ENCODE measurements at regions not wholly inside any gene's neighbourhood (a gene's known extent, or its start where the extent isn't known, plus 50 kb on each side); places are given as distances from the start of the nearest gene placed in this dataset.
"Not testable (repeated sequence)": the region's sequence is repeated elsewhere in the genome, so short reads cannot be mapped to it uniquely, and the experiment has no call there.

DNA sequence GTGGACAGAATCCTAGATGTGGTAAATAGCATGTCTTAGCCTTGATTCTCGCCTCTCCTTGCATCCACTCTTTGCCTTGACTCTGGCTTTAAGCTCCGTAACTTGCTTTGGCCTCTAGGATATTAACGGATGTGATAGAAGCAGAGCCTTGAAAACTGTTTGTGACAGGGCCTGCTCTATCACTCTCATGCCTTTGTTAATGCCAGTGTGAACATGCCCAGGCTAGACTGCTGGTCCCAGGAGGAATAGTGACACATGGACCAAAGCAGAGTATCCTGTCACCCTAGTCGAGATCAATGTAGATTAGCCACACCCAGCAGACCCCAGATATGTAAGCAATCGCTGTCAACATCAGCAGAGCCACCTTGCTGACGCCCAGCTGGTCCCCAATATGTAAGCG, 109.9 kb upstream of the C9orf72 start:
- POLR2A ChIA-PET = no interaction called here
- DNase-seq = no peak
- Mint-ChIP-seq H3K27ac (no peak overlapping the region), H3K27me3 (peaks cover 0 to 16% (median 6%) of the 10 kb centered on the region in 5 donors), H3K36me3 (no peaks in the 10 kb centered on the region), H3K9me3 (no peaks in the 10 kb centered on the region), H3K4me3 (no peak overlapping the region), H3K4me1 (no peaks in the 10 kb centered on the region)
- no peak for ATAC-seq

DNA sequence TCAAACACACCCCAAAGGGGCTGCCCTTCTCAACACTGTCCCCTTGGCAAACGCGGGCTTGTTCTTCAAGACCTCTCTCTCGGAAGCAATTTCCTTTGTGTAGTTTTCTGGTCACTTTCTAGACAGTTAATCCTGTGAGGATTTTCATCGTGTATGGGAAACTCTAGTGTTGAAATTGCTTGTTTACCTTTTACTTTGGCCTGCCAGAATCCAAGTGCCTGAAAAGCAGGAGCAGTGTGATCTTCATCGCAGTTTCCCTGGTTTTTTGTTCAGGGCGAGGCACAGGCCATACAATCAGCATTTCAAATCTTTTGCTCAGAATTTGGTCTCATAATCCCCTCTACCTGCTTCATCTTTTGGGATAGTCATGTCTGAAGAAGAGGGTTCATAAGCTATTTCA, 115.7 kb upstream of the C9orf72 start:
- Mint-ChIP-seq H3K27ac (peak overlapping the region in 2 of 10 donors; percentile 15 to 25), H3K27me3 (peaks cover 0 to 31% (median 0%) of the 10 kb centered on the region in 5 donors), H3K4me3 (no peak overlapping the region), H3K9me3 (peaks cover 0 to 7% (median 0%) of the 10 kb centered on the region in 9 donors), H3K4me1 (no peaks in the 10 kb centered on the region), H3K36me3 (peaks cover 0 to 2% (median 0%) of the 10 kb centered on the region in 3 donors)
- POLR2A ChIA-PET = no interaction called here
- DNase-seq = no peak
- ATAC-seq = no peak

DNA sequence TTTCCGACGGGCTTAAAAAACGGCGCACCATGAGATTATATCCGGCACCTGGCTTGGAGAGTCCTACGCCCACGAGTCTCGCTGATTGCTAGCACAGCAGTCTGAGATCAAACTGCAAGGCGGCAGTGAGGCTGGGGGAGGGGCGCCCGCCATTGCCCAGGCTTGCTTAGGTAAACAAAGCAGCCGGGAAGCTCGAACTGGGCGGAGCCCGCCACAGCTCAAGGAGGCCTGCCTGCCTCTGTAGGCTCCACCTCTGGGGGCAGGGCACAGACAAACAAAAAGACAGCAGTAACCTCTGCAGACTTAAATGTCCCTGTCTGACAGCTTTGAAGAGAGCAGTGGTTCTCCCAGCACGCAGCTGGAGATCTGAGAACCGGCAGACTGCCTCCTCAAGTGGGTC, 117.5 kb upstream of the C9orf72 start:
- Mint-ChIP-seq H3K27me3 (peaks cover 0 to 31% (median 0%) of the 10 kb centered on the region in 5 donors), H3K4me3 (peak overlapping the region in 2 of 10 donors; percentile 75 to 88)
- POLR2A ChIA-PET, H3K4me1 Mint-ChIP-seq, H3K27ac Mint-ChIP-seq, H3K36me3 Mint-ChIP-seq, H3K9me3 Mint-ChIP-seq, ATAC-seq: not testable (repeated sequence)
- DNase-seq = peak in 2 of 10 donors; percentile 14 to 34

DNA sequence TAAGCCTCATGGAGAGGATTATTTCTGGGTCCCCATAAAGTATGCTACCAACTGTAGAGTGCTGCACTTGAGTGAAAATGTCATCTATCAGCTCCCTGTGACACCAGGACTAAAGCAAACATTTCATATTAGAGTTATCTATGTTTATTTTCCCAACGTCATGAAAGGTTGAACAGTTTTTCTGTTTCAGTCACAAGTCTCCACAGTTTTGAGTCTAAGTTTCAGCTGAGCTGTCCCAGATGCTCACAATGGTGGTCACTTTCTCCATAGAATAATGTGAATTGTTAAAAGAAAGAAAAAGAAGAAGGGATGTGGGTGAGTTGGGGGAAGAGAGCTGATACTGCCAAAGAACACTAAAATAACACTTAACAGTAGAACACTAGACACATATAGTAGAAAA, 126.3 kb upstream of the C9orf72 start:
- POLR2A ChIA-PET = no interaction called here
- DNase-seq (no peak), ATAC-seq (no peak)
- H3K36me3 Mint-ChIP-seq = no peaks in the 10 kb centered on the region
- no peaks in the 10 kb centered on the region for H3K9me3 Mint-ChIP-seq
- no peak overlapping the region for H3K27ac Mint-ChIP-seq
- peaks cover 0 to 6% (median 0%) of the 10 kb centered on the region in 5 donors for H3K27me3 Mint-ChIP-seq
- no peak overlapping the region for H3K4me3 Mint-ChIP-seq
- peaks cover 0 to 4% (median 0%) of the 10 kb centered on the region in 4 donors for H3K4me1 Mint-ChIP-seq

DNA sequence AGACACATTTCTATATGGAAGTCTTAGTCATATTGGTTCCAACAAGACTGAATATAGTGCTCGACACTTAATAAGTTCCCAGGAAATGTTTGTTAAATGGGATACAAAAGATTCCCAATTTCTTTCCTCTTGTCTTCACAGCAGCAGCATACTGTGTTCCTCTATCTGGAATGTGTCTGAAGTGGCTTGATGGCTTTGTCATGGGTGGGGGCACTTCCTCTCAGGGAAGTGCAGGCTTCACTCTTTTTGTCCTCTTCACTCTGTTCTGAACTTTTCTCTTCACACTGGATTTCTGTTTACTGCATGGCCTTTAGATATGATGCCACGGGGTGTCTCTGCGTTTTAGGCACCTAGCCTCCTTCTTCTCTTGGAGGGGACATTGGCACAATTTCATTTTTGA, 127.7 kb upstream of the C9orf72 start:
- DNase-seq (no peak), ATAC-seq (no peak)
- Mint-ChIP-seq H3K36me3 (no peaks in the 10 kb centered on the region), H3K27ac (peak overlapping the region in 1 of 10 donors; percentile 44), H3K4me1 (peaks cover 0 to 4% (median 0%) of the 10 kb centered on the region in 4 donors), H3K27me3 (peaks cover 0 to 6% (median 0%) of the 10 kb centered on the region in 5 donors), H3K4me3 (no peak overlapping the region), H3K9me3 (no peaks in the 10 kb centered on the region)
- POLR2A ChIA-PET = no interaction called here

DNA sequence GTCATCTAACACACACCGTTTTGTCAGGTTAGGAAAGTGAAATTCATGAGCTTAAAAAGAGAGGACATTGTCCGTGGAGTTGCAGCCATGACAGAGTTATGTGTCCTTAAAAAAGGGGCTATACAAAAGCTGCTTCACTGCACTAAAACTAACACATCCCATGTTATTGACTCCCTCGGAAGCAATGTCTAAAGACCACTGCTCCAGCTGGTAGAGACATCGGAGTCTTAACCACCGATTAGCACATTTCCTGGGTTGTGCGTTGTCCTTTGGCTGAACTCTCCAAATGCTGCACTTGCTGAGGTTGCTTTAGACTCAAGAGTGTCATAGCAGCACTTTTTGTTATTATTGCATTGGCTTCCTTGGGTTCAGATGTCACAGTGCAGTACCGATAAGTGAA, 128.3 kb upstream of the C9orf72 start:
- H3K27ac Mint-ChIP-seq = no peak overlapping the region
- H3K36me3 Mint-ChIP-seq = no peaks in the 10 kb centered on the region
- peaks cover 0 to 4% (median 0%) of the 10 kb centered on the region in 4 donors for H3K4me1 Mint-ChIP-seq
- peaks cover 0 to 6% (median 0%) of the 10 kb centered on the region in 5 donors for H3K27me3 Mint-ChIP-seq
- POLR2A ChIA-PET = no interaction called here
- no peak for ATAC-seq
- H3K4me3 Mint-ChIP-seq = no peak overlapping the region
- no peak for DNase-seq
- H3K9me3 Mint-ChIP-seq = no peaks in the 10 kb centered on the region

DNA sequence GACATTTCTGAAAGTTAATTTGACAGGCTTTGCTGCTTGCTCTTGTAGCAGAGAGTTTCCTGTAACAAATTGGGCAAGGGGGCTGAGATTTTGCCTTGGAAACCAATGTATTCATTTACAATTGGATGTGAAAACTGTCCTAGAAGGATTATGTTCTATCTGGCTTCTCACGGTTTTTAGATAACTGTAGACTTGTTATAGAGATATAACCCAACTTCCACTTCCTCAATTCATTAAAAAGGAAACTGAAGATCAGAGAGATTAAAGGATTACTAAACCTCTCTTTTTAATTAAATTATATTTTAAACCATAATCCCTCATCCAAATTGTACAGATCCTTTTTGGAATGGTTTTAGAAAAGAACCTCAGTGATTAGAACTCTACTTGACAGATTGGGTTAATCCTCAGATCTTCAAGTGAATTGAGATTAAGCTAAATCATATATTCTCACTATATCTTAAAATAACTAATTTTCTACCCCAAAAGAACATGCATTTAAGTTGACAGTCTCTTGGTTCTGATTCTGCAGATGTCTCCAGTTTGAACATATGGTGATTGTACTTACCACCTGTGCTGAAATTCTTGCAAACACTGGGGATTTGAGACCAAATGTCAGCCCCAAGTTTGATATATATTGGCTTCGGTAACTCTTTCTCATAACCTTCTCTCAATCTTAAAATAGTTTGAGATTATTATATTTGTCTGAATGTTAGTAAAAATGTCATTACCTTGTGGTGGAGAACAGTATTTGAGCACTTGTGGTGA, 130.1 kb upstream of the C9orf72 start:
- ATAC-seq (no peak), DNase-seq (no peak)
- H3K9me3 Mint-ChIP-seq = peaks cover 0 to 4% (median 0%) of the 10 kb centered on the region in 9 donors
- H3K4me1 Mint-ChIP-seq = peaks cover 0 to 4% (median 0%) of the 10 kb centered on the region in 4 donors
- peaks cover 0 to 6% (median 1%) of the 10 kb centered on the region in 5 donors for H3K27me3 Mint-ChIP-seq
- no peaks in the 10 kb centered on the region for H3K36me3 Mint-ChIP-seq
- H3K4me3 Mint-ChIP-seq = no peak overlapping the region
- POLR2A ChIA-PET = no interaction called here
- H3K27ac Mint-ChIP-seq = no peak overlapping the region

DNA sequence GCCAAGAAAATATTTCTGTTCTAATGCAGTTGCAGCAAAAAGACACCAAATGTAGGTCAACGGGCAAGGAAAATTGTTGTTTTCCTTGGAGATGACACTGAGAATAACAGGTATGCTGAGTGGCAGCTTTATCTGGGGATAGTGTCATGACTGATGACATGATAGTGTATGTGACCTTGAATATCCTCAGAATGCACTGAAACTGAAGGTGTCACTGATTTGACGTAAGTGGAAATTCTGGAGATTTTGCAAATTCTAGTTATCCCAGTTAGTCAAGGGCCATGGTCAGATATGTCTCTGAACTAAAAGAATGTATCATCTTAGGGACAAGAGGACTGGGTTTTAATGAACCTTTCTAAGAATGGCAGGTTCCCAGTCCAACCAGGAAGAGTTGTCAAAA, 138.0 kb upstream of the C9orf72 start:
- H3K36me3 Mint-ChIP-seq = peaks cover 0 to 4% (median 0%) of the 10 kb centered on the region in 3 donors
- H3K27ac Mint-ChIP-seq = no peak overlapping the region
- H3K9me3 Mint-ChIP-seq = peaks cover 0 to 15% (median 4%) of the 10 kb centered on the region in 9 donors
- no peaks in the 10 kb centered on the region for H3K4me1 Mint-ChIP-seq
- DNase-seq (no peak), ATAC-seq (no peak)
- peaks cover 9 to 48% (median 16%) of the 10 kb centered on the region in 5 donors for H3K27me3 Mint-ChIP-seq
- POLR2A ChIA-PET = no interaction called here
- H3K4me3 Mint-ChIP-seq = no peak overlapping the region

DNA sequence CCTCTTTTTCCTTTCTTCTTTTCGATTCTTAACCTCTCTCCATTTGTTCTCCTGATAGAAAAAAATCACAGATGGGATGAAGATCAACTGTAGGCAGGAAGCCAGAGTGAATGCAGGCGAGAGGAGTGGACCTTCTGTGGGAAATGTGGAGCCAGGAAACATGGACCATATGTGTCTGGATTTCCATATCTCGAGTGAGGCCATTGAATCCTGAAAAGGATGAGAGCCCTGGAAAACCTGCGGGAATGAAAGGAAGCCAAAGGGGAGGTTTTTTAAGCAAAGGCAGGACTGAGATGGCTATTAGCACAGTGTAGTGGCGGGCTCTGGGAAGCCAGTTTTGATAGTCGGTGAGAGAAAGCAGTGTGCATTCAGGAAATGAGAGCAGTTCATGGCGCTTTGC, 139.5 kb upstream of the C9orf72 start:
- H3K27ac Mint-ChIP-seq = no peak overlapping the region
- peaks cover 0 to 4% (median 0%) of the 10 kb centered on the region in 3 donors for H3K36me3 Mint-ChIP-seq
- peaks cover 12 to 49% (median 16%) of the 10 kb centered on the region in 5 donors for H3K27me3 Mint-ChIP-seq
- no peak for DNase-seq
- peaks cover 0 to 15% (median 0%) of the 10 kb centered on the region in 9 donors for H3K9me3 Mint-ChIP-seq
- H3K4me3 Mint-ChIP-seq = no peak overlapping the region
- H3K4me1 Mint-ChIP-seq = no peaks in the 10 kb centered on the region
- POLR2A ChIA-PET = no interaction called here
- ATAC-seq = no peak

DNA sequence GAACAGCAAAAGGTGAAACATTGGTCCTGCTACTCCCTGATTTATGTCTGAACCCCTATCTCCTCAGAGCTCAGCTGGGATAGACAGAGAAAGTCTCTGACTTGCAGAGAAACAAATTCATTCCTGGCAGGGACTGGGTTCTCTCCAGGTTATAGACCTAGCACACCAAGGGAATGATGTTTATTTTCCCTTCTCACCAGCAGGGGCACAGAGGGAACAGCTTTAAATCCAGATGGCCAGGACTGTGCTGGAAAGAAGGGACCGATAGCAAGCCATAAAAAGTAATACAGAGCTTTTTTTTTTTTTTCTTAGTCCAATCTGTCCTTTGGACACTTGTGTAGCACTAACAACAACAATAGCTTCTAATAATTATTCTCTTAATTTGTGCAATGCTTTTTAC, 141.1 kb upstream of the C9orf72 start:
- Mint-ChIP-seq H3K27ac (no peak overlapping the region), H3K27me3 (peaks cover 13 to 49% (median 16%) of the 10 kb centered on the region in 5 donors), H3K4me1 (no peaks in the 10 kb centered on the region), H3K36me3 (peaks cover 0 to 4% (median 0%) of the 10 kb centered on the region in 3 donors), H3K4me3 (no peak overlapping the region), H3K9me3 (peaks cover 0 to 9% (median 0%) of the 10 kb centered on the region in 9 donors)
- ATAC-seq = no peak
- POLR2A ChIA-PET = no interaction called here
- DNase-seq = no peak

DNA sequence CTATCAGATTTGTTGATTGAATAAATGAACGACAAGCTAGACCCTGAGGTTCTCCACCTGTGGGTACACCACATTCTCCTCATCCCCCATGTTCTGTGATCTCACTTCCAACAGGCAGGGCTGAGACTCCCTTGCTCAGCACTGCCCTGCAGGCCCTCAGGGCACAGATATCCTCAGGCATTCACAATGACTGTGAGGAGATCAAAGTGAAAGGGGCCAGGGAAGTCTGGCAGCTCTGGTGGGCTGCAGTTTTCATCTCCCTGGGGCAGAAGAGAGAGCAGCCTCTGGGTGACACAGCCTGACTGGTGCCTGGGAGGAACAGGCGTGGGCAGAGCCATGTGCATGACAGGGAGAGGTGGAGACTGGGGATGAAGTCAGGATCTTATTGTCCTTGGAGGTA, 142.4 kb upstream of the C9orf72 start:
- Mint-ChIP-seq H3K4me1 (no peaks in the 10 kb centered on the region), H3K27me3 (peaks cover 10 to 45% (median 16%) of the 10 kb centered on the region in 5 donors), H3K36me3 (peaks cover 0 to 4% (median 0%) of the 10 kb centered on the region in 3 donors), H3K9me3 (peaks cover 0 to 2% (median 0%) of the 10 kb centered on the region in 9 donors), H3K27ac (no peak overlapping the region), H3K4me3 (no peak overlapping the region)
- POLR2A ChIA-PET = no interaction called here
- ATAC-seq = no peak
- no peak for DNase-seq

DNA sequence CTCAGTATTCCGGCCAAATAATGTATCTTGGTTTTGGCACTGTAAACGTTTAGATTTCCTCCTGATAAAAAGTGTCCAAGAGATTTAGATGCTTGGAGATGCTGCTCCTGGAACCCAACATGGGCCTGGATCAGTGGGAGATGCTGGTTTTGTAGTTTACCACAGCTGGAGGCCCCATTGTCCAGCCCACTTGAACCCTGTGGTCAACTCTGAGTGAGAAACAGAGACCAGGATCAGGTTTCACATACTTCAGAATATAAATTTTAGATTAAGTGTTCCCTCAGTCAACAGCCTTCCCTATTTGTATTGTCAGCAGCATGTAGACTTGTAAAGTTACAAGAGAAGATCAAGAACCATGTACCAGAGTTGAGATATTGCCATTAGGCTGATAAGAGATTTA, 144.7 kb upstream of the C9orf72 start:
- no peaks in the 10 kb centered on the region for H3K9me3 Mint-ChIP-seq
- POLR2A ChIA-PET = no interaction called here
- ATAC-seq (no peak), DNase-seq (no peak)
- no peaks in the 10 kb centered on the region for H3K4me1 Mint-ChIP-seq
- H3K27ac Mint-ChIP-seq = no peak overlapping the region
- no peak overlapping the region for H3K4me3 Mint-ChIP-seq
- no peaks in the 10 kb centered on the region for H3K36me3 Mint-ChIP-seq
- peaks cover 3 to 30% (median 11%) of the 10 kb centered on the region in 5 donors for H3K27me3 Mint-ChIP-seq

DNA sequence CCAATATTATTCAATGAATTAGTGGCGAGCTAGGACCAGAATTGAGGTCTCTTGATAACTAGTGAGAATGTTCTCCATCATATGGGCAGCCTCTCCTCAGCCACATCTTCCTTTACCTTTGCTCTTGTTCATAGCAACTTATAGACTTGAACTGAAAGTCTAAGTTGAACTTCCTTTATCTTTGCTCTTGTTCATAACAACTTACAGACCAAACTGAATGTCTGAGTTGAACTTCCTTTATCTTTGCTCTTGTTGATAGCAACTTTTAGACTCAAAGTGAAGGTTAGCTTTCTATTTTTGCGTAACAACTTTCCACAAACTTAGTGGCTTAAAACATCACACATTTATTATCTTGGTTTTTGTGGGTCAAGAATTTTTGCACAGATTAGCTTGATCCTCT, 146.4 kb upstream of the C9orf72 start:
- ATAC-seq (no peak), DNase-seq (no peak)
- no peak overlapping the region for H3K4me3 Mint-ChIP-seq
- no peaks in the 10 kb centered on the region for H3K4me1 Mint-ChIP-seq
- H3K9me3 Mint-ChIP-seq = no peaks in the 10 kb centered on the region
- peaks cover 4 to 26% (median 9%) of the 10 kb centered on the region in 5 donors for H3K27me3 Mint-ChIP-seq
- POLR2A ChIA-PET = no interaction called here
- no peak overlapping the region for H3K27ac Mint-ChIP-seq
- H3K36me3 Mint-ChIP-seq = no peaks in the 10 kb centered on the region

DNA sequence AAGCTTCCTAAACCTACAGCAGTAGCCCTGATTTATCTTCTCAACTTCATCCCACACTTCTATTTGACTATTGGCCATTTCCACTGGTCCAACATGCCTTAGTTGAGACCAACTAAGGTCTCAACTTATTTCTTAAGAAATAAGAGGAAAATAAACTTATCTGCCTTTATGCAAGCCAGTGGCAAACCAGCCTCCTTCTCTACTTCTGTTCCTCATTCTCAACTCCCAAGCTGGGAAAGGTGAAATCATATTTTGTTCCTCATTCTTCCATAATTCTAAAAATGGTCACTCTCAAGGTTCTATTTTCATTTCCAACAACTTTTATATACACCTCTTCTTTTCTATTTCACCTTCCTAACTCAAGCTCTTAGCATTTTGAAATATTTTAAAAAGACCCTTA, 149.6 kb upstream of the C9orf72 start:
- no peaks in the 10 kb centered on the region for H3K4me1 Mint-ChIP-seq
- H3K27ac Mint-ChIP-seq = no peak overlapping the region

More for the DNA sequence above, 149.6 kb upstream of the C9orf72 start:
- POLR2A ChIA-PET = no interaction called here
- H3K9me3 Mint-ChIP-seq = no peaks in the 10 kb centered on the region
- no peaks in the 10 kb centered on the region for H3K36me3 Mint-ChIP-seq
- no peak overlapping the region for H3K4me3 Mint-ChIP-seq
- no peak for DNase-seq
- no peak for ATAC-seq
- H3K27me3 Mint-ChIP-seq = peaks cover 0 to 14% (median 4%) of the 10 kb centered on the region in 5 donors

Measured in naive thymus-derived CD8-positive, alpha-beta T cell (primary cell).